GM21360 (cell line): ENCODE measurements at regions not wholly inside any gene's neighbourhood (a gene's known extent, or its start where the extent isn't known, plus 50 kb on each side); places are given as distances from the start of the nearest gene placed in this dataset.

Experiments
- ATAC-seq: cut with Tn5 transposase; IDR thresholded peaks from one replicate; pipeline ENCODE4 v1.9.1; 2021; ENCODE audit warnings: mild to moderate bottlenecking, moderate library complexity; ENCODE audit not compliant: unreplicated experiment

GRCh38 chr2:37858400-37858711 is 66.7 kb upstream of the RMDN2 start:
- no peak for ATAC-seq

GRCh38 chr2:37858725-37859267 is 66.3 kb upstream of the RMDN2 start:
- no peak for ATAC-seq

- ATAC-seq = no peak
Observed at GRCh38 chr2:37862620-37863019, 62.5 kb upstream of the RMDN2 start.

DNA sequence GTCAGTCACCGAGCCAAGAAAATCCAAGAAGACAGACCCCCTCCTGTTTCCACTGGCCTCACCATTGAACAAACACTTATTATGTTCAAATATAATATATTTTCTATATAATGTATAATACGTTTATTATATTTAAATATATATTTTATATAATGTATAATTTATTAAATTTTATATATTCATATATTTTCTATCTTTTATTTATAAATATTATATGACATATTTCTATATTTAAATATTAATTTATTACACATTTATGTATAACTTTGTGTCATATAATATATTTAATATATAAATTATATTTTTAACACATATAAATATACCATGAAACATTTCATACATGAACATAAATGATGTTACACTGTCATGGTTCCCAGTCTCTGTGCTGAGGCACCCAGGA is 60.9 kb upstream of the RMDN2 start:
- ATAC-seq = no peak

DNA sequence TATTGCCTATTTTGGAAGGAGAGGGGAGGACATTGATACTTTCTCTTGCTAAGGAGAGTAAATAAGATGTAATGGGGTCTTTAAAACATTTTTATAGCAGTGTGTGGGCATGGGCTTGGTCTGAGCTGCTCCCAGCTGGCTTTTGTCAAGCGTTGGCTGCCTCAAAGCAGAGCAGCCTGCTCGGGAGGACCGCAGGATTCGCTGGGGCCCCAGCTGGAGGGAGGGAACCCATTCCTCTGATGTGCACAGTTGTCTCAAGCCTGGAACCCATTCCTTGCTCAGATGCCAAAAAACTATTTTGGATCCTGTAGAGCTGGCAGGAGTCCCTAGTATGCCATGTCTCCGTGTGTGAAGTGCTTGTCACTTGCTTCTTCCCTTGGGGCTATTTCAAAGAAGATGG is 59.4 kb upstream of the RMDN2 start:
- ATAC-seq = no peak

- no peak for ATAC-seq
Observed at GRCh38 chr2:37866171-37866934, 58.7 kb upstream of the RMDN2 start.

- ATAC-seq = no peak
Observed at GRCh38 chr2:37867166-37867565, 57.9 kb upstream of the RMDN2 start.

DNA sequence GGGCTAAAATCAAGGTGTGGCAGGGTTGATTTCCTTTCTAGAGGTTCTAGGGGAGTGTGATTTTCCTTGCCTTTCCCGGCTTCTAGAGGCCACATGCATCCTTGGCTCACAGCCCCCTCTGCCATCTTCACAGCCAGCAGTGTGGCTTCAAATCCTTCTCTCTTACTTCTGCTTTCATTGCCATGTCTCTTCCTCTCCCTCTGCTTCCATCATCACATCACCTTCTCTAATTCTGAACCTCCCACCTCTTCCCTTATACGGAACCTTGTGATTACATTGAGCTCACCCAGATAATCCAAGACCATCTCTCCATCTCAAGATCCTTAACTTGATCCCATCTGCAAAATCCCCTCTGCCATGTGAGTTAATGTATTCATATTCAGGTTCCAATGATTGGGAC is 56.2 kb upstream of the RMDN2 start:
- no peak for ATAC-seq

- no peak for ATAC-seq
Observed at GRCh38 chr2:37869304-37869703, 55.8 kb upstream of the RMDN2 start.

- no peak for ATAC-seq
Observed at GRCh38 chr2:37869771-37870170, 55.3 kb upstream of the RMDN2 start.

GRCh38 chr2:37870829-37871228 is 54.3 kb upstream of the RMDN2 start:
- ATAC-seq = no peak

DNA sequence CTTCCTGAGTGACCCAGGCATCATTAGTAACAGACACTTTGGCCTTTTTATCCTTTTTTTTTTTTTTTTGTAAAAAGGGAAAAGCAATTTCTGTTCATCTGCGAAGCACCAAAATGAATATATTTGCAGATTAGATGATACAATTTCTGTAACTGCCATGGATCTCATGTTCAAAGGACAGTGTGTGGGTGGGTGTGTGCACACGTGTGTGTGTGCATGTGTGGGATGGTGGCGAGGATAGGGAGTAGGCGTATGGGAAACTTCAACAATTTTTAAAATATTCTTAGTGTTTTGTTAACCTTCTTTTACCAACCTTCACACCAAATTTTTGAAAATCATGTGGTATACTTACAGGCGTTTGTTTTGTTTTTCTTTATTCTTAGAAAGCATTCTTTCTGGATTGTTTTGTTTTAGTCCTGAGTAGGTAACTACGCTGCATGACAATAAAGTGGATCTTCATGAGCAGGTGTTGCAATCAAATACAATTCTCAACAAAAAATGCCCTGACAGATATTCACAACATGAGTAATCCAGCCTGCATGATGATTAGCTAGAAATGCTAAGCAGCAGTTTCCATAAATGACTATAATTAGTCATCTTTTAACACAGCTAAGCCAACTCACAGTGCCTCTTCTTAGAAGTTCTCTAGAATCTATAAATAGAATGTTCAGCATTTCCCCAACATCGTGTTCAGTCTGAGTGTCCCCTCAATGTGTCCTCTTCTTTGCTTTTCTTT is 53.5 kb upstream of the RMDN2 start:
- peak; percentile 46 for ATAC-seq

DNA sequence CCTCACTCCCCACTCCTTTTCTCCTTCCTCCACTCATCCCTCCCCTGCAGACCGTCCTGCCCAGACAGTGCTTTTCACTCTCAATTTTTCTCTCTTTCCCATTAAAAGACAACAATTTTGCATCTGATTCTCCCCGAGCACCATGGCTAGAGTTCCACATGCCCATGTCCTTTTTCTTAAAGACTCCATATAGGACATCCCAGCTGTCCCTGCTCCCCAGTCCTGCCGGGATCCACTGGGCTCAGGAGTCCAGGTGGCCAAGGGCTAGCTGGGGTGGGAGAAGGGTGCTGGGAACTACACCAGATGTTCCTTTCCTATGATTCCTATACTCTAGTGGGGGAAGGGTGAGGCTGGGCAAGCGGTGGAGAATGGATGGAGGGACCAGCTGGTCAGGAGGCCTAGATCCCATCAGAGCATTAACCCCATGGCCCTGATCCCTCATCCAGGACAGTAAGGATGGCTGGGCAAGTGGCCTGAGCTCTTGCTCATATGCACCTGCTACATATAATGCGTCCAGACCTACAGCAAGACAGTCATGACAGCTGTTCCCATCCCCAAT is 52.8 kb upstream of the RMDN2 start:
- no peak for ATAC-seq

DNA sequence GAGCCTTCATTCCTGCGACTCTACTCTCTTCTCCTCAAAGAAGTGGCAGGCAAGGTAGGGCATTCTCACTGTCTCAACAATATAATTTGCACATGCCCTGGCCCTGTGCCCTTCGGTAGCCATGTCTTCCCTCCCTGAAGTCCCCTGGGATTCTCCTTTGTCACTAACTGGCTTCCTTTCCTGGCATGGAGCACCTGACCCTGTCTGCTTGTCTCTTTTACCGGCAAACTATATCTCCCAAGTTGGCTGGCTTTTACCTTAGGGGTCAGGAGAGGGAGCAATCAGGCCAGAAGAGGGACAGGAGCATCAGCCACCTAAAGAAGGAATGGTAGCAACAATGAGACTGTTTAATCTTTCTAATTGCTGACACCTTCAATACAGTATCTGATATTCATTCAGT is 51.9 kb upstream of the RMDN2 start:
- no peak for ATAC-seq

- no peak for ATAC-seq
Observed at GRCh38 chr2:37873749-37874330, 51.2 kb upstream of the RMDN2 start.

- no peak for ATAC-seq
Observed at GRCh38 chr2:37874470-37874869, 50.6 kb upstream of the RMDN2 start.
